ENCODE measurements at regions not wholly inside any gene's neighbourhood (a gene's known extent, or its start where the extent isn't known, plus 50 kb on each side); places are given as distances from the start of the nearest gene placed in this dataset.

DNA sequence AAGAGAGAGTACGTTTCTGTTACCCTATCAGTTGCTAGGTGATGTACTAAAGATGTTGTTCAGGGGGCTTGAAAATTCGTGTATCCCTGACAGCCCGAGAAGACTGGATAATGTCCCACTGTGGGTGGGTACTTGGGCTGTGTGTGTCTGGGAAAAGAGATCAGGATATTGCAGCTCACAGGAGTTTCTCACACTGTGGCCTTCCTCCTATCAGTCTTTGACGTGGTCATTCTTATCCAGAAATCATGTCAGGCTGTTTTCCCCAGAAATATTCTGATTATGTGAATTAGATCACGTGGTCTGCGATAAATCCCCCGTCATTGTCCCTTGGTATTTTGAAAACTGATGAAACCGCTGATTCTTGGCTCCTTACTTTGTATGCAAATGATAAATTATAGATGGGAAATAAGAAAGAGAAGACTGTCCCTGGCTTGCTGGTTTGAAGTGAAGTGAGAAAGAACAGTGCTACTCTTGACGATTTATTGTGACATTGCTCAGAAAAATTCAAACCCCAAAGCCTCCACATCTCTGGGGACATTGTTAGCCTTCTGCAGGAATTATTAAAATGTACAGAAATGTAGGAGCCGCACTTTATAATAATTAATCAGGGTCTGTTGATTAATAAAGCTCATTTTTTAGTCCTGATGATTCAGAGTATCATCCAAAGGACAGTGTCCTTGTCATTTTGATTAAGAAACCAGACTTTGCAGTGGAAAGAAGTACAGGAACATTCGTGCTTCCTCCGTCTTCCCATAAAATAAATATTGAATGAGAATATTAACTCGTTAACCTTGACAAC is 167.5 kb upstream of the TSHZ2 start:
- DNase-seq (ENCODE audit: low read depth), result no peak

DNA sequence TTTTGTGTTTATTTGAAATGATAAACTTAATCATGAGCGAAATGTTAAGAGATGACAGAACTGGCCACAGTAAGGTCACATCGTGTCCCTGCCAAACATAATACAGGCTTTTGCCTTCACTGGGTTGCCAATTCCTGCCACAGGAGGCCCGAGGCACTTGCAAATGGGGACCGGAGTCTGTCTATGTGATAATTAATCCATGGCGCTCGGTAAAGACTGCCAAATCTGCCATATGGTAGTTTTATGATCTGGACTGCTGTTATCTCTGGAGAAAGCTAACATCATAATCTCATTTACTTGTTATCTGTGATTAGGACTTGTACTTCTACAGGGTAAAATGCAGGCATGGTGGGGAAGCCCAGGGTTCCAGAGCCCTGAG is 170.5 kb upstream of the TSHZ2 start:
- TF ChIP-seq, protein P1, sequence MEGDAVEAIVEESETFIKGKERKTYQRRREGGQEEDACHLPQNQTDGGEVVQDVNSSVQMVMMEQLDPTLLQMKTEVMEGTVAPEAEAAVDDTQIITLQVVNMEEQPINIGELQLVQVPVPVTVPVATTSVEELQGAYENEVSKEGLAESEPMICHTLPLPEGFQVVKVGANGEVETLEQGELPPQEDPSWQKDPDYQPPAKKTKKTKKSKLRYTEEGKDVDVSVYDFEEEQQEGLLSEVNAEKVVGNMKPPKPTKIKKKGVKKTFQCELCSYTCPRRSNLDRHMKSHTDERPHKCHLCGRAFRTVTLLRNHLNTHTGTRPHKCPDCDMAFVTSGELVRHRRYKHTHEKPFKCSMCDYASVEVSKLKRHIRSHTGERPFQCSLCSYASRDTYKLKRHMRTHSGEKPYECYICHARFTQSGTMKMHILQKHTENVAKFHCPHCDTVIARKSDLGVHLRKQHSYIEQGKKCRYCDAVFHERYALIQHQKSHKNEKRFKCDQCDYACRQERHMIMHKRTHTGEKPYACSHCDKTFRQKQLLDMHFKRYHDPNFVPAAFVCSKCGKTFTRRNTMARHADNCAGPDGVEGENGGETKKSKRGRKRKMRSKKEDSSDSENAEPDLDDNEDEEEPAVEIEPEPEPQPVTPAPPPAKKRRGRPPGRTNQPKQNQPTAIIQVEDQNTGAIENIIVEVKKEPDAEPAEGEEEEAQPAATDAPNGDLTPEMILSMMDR (IDR thresholded peaks at IDR 0.05; ENCODE audit: control insufficient read depth, extremely low read depth, insufficient read depth), result no peak
- H3K4me3 ChIP-seq (ENCODE audit: low read depth, low read length), result no peak overlapping the region
- DNase-seq (ENCODE audit: low read depth), result peak; percentile 75

More for the DNA sequence above, 167.5 kb upstream of the TSHZ2 start:
- H3K4me3 ChIP-seq (ENCODE audit: low read depth, low read length), result no peak overlapping the region
- TF ChIP-seq, protein P1 (IDR thresholded peaks at IDR 0.05; ENCODE audit: control insufficient read depth, extremely low read depth, insufficient read depth), result no peak

DNA sequence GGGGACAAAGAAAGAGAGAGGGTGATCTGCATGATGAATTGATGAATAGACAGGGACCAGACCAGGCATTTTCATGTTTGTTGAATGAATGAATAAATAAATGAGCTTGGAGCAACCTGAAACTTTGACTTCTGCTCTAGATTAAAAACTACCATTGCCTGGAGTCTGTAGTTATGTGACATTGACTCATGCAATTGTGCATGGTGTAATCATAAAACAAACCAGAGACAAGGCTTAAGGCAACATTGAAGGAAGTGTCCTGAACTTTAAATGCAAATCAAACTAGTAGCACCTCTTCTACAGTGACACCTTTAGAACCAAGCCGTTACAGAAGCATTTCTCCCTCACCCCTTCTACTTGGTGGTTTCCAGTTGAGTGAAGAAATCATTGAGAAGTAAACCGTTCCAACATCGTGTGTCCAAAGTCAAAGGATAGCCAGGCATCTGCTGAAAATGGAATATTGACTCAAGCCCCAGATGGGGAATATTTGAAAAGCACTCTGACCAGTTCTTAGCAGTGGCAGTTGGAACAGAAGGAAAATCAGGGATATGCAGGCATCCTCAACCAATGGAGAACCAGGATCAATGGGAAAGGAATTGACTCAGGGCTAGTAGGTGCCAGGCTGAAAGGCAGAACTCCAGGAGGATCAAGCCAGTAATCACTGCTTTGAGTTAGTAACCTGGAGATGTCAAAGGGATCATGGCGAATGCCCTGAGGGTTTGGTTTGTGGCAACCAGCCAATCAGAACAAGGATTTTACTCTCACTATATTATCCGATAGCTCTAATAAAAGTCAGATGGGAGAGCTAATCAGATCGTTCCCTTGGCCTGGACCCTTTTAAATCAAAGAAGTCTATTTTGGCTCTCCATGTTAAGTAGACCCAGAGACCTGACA is 171.2 kb upstream of the TSHZ2 start:
- DNase-seq (ENCODE audit: low read depth), result no peak
- TF ChIP-seq, protein P1 (IDR thresholded peaks at IDR 0.05; ENCODE audit: control insufficient read depth, extremely low read depth, insufficient read depth), result no peak
- H3K4me3 ChIP-seq (ENCODE audit: low read depth, low read length), result no peak overlapping the region

DNA sequence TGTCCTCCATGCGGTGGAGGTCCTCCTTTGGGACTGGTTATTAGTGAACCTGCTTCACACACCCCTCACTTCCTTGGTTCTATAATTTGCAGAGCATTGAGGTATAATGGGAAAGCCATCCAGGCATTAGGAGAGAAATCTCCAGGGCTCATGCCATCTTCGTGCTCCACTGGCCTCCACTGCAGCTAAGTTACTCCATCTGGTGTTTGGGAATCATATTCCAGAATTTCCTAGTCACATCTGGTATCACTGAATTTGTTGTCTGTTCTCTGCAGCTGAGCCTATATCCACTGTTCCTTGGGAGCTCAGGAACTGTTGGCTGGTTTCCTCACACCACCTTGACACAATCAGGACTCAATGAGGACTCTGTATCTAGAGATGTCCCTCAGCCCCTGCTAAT is 173.0 kb upstream of the TSHZ2 start:
- no peak overlapping the region for H3K4me3 ChIP-seq (ENCODE audit: low read depth, low read length)
- DNase-seq (ENCODE audit: low read depth), result no peak
- TF ChIP-seq, protein P1 (IDR thresholded peaks at IDR 0.05; ENCODE audit: control insufficient read depth, extremely low read depth, insufficient read depth), result no peak

DNA sequence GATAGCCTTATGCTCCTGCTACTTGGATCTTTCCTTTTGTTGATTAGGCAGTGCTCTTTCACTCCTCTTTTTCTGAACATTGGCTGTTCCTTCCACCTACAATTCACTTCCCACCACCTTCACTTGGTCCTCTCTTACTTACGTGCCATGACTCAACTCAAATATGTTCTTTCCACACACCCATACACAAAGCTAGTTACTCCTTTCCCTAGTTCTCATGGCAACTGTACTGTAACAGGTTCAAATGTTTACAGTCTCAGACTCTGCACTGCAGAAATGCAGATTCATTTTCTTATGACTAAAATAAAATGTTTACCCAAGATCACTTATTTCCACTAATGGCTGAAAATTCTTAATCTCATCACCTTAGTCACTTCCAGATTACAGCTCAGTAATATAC is 174.0 kb upstream of the TSHZ2 start:
- TF ChIP-seq, protein P1 (IDR thresholded peaks at IDR 0.05; ENCODE audit: control insufficient read depth, extremely low read depth, insufficient read depth), result no peak
- DNase-seq (ENCODE audit: low read depth), result no peak
- no peak overlapping the region for H3K4me3 ChIP-seq (ENCODE audit: low read depth, low read length)

DNA sequence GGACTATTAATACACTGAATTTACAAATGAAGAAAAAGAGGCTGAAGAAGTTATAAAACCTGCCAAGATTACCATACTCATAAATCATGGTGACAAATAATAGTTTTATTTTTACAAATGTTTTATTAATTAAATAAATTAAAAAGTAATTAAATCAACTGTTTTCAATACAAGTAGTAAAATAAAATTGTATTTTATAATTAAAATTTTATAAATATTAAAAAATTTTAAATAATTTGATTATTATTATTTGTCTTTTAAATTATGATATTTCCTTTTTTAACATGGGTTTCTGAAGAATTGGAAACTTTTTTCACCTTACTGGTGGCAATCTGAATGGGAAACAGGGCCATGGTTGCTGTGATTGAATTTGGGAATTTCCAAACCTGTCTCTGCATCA is 177.3 kb upstream of the TSHZ2 start:
- DNase-seq (ENCODE audit: low read depth), result no peak
- H3K4me3 ChIP-seq (ENCODE audit: low read depth, low read length), result no peak overlapping the region
- TF ChIP-seq, protein P1 (IDR thresholded peaks at IDR 0.05; ENCODE audit: control insufficient read depth, extremely low read depth, insufficient read depth), result no peak

Measured in LNCaP clone FGC (cell line).